Skeletal muscle satellite cell (primary cell): ENCODE measurements at regions not wholly inside any gene's neighbourhood (a gene's known extent, or its start where the extent isn't known, plus 50 kb on each side); places are given as distances from the start of the nearest gene placed in this dataset.
"Not testable (repeated sequence)": the region's sequence is repeated elsewhere in the genome, so short reads cannot be mapped to it uniquely, and the experiment has no call there.

Experiments used
- H3K27me3 ChIP-seq: 2 replicates; pipeline ENCODE4 v1.7.0; 2013; ENCODE audit warnings: low read length; ENCODE audit not compliant: control insufficient read depth, insufficient read depth
- H3K36me3 ChIP-seq: 2 replicates; pipeline ENCODE4 v1.7.0; 2013; ENCODE audit warnings: mild to moderate bottlenecking, control low read depth, low read length; ENCODE audit not compliant: insufficient read depth
- H3K4me1 ChIP-seq: 2 replicates; pipeline ENCODE4 v1.7.0; 2013; ENCODE audit warnings: low read length; ENCODE audit not compliant: control insufficient read depth, insufficient read depth
- H3K4me2 ChIP-seq: 2 replicates; pipeline ENCODE4 v1.7.0; 2013; ENCODE audit warnings: mild to moderate bottlenecking, low read length
- H3K4me3 ChIP-seq: 2 replicates; pipeline ENCODE4 v1.7.0; 2013; ENCODE audit warnings: low read length
- H3K9ac ChIP-seq: 2 replicates; pipeline ENCODE4 v1.7.0; 2013; ENCODE audit warnings: mild to moderate bottlenecking, low read depth, low read length, moderate library complexity
- H3K9me3 ChIP-seq: replicated peaks from 2 replicates; pipeline ENCODE4 v1.7.0; 2013; ENCODE audit warnings: mild to moderate bottlenecking, control low read depth, low read length

DNA sequence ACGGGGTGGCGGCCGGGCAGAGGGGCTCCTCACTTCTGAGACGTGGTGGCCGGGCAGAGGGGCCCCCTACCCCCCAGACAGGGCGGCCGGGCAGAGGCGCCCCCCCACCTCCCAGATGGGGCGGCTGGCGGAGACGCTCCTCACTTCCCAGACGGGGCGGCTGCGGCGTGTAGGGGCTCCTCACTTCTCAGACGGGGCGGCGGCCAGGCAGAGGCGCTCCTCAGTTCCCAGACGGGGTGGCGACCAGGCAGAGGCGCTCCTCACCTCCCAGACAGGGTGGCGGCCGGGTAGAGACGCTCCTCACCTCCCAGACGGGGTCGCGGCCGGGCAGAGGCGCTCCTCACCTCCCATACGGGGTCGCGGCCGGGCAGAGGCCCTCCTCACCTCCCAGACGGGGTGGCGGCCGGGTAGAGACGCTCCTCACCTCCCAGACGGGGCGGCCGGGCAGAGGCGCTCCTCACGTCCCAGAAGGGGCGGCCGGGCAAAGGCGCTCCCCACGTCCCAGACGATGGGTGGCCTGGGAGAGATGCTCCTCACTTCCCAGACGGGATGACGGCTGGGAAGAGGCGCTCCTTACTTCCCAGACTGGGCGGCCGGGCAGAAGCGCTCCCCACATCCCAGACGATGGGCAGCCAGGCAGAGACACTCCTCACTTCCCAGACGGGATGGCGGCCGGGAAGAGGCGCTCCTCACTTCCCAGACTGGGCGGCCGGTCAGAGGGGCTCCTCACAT lies 536.6 kb upstream of the TUSC1 start:
- not testable (repeated sequence) for H3K9ac ChIP-seq, H3K4me1 ChIP-seq, H3K36me3 ChIP-seq, H3K4me3 ChIP-seq, H3K9me3 ChIP-seq, H3K4me2 ChIP-seq, H3K27me3 ChIP-seq

DNA sequence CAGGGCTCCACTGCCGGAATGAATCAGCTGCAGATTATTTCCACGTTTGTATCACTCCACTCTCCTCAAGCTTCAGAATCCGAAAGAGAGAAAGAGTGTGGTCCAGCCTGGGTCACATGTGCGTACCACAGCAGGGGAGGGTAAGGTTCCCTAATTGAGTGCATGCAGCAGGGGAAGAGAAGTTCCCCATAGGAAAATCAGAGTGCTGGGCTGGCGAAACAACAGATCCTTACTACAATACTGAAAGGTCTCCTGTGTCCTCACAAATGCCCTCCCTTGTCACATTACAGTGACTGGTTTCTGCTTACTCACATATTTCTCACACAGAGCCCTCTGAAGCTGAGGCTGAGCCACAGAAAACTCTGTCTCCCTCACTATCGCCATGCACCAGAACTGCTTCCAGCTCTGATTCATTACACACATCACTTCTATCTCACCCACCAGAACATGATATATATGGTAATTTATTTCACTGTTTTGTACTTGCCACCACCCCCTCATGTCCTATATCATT lies 532.2 kb upstream of the TUSC1 start:
- no peaks in the 10 kb centered on the region for H3K4me1 ChIP-seq
- no peaks in the 10 kb centered on the region for H3K9me3 ChIP-seq
- H3K36me3 ChIP-seq = no peaks in the 10 kb centered on the region
- no peak overlapping the region for H3K9ac ChIP-seq
- H3K4me3 ChIP-seq = peak overlapping the region; percentile 13
- H3K4me2 ChIP-seq = peak overlapping the region; percentile 22
- no peaks in the 10 kb centered on the region for H3K27me3 ChIP-seq

DNA sequence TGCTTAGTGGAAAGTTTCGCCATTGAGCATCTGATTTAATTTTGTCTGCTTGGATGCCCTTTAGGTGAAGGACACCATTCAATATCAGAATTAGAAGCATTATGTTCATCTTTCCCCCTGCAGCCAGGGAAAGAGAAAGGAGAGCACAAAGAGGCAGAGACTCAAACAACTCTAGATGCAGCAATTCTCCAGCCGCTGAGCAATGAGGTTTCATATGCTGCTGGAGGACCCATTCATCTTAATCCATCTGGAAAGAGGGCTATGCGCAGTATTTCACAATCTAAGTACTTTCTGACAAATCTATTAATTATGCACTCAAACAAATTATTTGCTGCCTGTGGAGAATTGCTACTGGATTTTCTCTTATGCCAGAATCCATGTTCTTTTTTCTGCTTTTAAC lies 527.0 kb upstream of the TUSC1 start:
- Histone ChIP-seq H3K4me3 (no peak overlapping the region), H3K9me3 (no peaks in the 10 kb centered on the region), H3K27me3 (no peaks in the 10 kb centered on the region), H3K9ac (no peak overlapping the region), H3K4me2 (no peak overlapping the region), H3K36me3 (no peaks in the 10 kb centered on the region), H3K4me1 (no peaks in the 10 kb centered on the region)

DNA sequence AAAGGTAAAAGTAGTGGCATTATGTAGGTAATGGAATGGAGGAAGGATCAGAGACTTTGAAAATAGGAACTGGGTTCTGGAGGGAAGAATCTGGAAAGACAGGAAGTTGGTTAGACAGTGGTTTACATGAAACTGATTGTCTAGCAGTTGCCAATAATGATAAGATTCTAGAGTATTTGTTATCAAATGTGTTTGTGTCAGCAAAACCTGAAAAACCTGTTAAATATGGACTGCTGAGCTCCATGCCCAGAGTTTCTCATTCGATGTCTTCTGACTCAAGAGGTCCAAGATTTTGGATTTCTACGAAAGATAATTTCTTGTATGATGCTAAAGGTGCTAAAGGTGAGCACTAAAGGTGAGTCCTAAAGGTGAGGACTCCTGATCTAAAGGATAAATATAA lies 515.0 kb upstream of the TUSC1 start:
- no peaks in the 10 kb centered on the region for H3K9me3 ChIP-seq
- no peaks in the 10 kb centered on the region for H3K36me3 ChIP-seq
- no peaks in the 10 kb centered on the region for H3K4me1 ChIP-seq
- H3K4me3 ChIP-seq = no peak overlapping the region
- no peaks in the 10 kb centered on the region for H3K27me3 ChIP-seq
- H3K4me2 ChIP-seq = no peak overlapping the region
- no peak overlapping the region for H3K9ac ChIP-seq

DNA sequence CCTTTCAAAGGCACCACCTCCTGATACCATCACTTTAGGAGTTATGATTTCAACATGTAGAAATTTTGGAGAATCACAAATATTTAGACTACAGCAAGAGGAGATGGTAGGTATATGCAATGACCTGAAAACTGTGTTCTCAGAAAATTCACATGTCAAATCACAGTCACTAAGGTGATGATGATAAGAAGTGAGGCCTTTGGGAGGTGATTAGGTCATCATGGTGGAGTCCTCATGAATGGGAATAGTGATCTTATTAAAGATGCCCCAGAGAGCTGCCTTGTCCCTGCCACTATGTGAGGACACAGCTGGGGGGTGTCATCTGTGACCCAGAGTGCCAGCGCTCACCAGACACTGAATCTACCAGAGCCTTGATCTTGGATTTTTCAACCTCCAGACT lies 513.5 kb upstream of the TUSC1 start:
- H3K4me2 ChIP-seq = no peak overlapping the region
- no peaks in the 10 kb centered on the region for H3K27me3 ChIP-seq
- H3K4me1 ChIP-seq = no peaks in the 10 kb centered on the region
- no peak overlapping the region for H3K4me3 ChIP-seq
- H3K9ac ChIP-seq = no peak overlapping the region
- no peaks in the 10 kb centered on the region for H3K9me3 ChIP-seq
- no peaks in the 10 kb centered on the region for H3K36me3 ChIP-seq

DNA sequence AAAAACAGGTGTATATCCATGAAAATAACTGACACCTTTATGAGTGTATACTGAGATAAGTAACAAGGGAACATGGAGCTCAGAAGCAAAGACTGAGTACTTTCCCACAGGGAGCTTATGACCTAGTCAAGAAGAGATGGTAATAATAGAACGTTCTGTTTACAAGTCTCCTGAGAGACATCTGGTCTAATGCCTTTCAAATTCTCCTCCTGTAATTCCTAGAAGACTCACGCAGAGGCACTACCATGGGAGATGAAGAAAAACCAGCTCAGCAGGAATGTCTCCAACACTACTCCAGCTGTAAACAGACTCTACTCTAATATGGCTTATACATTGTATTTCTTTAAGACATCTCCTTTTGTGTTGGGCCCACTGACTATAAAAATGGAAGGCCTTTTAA lies 503.6 kb upstream of the TUSC1 start:
- H3K4me2 ChIP-seq = no peak overlapping the region
- H3K9me3 ChIP-seq = no peaks in the 10 kb centered on the region
- no peaks in the 10 kb centered on the region for H3K36me3 ChIP-seq
- H3K4me3 ChIP-seq = no peak overlapping the region
- H3K9ac ChIP-seq = no peak overlapping the region
- H3K27me3 ChIP-seq = no peaks in the 10 kb centered on the region
- H3K4me1 ChIP-seq = no peaks in the 10 kb centered on the region

DNA sequence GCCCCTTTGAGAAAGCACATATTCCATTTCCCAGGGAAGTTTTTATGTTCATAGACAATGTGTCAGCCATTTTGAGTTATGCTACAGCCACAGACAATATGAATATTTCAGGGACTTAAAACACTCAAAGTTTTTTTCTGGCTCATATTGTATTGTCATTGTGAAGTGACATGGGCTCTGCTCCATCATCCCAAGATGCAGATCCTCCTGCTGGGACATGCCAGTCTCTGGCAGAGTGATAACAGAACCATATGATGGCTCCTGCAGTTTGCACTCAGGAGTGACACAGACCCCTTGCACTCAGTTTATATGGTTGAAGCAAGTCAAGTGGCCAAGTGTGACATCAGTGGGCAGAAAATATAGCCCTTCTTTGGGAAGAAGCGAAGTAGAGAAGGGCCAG lies 498.4 kb upstream of the TUSC1 start:
- no peak overlapping the region for H3K9ac ChIP-seq
- no peak overlapping the region for H3K4me2 ChIP-seq
- no peaks in the 10 kb centered on the region for H3K9me3 ChIP-seq
- no peak overlapping the region for H3K4me3 ChIP-seq
- H3K4me1 ChIP-seq = no peaks in the 10 kb centered on the region
- no peaks in the 10 kb centered on the region for H3K36me3 ChIP-seq
- H3K27me3 ChIP-seq = no peaks in the 10 kb centered on the region

DNA sequence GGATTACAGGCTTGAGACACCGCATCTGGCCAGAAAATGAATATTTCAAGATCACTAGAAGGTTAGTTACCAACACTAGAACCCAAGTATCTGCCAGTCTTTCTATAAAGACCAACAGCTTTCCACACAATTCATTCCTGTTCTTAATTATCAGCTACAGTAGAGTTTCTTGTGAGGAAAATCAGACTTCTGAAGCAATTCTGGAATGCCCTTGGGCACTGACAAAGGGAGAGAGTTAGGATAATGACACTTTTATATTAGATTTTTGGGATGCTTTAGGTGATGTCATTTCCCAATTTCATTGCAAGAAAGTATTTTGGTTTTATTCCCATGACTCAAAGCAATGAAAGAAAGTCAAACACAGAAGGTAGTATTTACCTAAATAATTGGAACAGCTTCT lies 497.0 kb upstream of the TUSC1 start:
- H3K4me1 ChIP-seq = peaks cover 3% of the 10 kb centered on the region
- no peaks in the 10 kb centered on the region for H3K27me3 ChIP-seq
- H3K36me3 ChIP-seq = no peaks in the 10 kb centered on the region
- no peak overlapping the region for H3K4me3 ChIP-seq
- no peak overlapping the region for H3K9ac ChIP-seq
- no peak overlapping the region for H3K4me2 ChIP-seq
- H3K9me3 ChIP-seq = no peaks in the 10 kb centered on the region

DNA sequence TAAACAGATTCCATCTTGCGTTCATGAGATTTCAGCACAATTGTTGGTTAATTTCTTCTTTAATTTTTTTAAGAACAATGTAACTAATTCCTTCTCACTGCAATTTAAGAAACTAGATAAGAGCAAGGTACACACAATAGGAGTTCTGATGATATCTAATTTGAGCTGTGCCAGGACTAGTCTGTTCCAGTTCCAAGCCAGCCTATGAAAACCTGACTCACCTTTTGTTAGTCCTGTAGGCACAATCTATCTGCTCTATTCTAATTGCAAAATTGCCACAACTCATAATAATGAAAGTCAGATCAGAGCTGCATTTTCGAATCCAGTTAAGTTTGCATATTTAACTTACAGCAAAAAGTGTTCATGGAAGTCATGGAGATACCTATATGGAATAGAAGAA lies 494.1 kb upstream of the TUSC1 start:
- H3K9ac ChIP-seq = no peak overlapping the region
- no peak overlapping the region for H3K4me2 ChIP-seq
- no peaks in the 10 kb centered on the region for H3K27me3 ChIP-seq
- H3K4me1 ChIP-seq = peaks cover 11% of the 10 kb centered on the region
- no peaks in the 10 kb centered on the region for H3K36me3 ChIP-seq
- H3K4me3 ChIP-seq = no peak overlapping the region
- H3K9me3 ChIP-seq = no peaks in the 10 kb centered on the region

DNA sequence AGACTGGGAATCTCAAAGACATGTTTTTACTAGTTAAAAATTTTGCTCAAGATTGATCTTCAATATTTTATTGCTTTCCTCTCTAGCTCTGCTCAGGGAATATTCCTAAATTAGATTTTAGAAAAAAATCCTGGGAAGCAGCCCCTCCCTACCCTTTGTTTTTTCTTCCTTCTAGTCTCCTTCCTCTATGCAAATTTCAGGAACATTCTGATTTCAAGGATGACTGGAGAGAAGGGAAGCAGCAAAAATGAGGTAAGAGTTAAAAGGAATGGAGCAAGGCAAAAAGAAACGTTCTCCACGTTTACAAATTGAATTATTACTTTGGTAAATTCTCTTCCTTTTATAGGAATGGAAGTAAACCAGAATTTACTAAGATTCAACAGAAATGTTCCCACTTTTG lies 493.4 kb upstream of the TUSC1 start:
- no peak overlapping the region for H3K9ac ChIP-seq
- no peak overlapping the region for H3K4me2 ChIP-seq
- H3K4me3 ChIP-seq = no peak overlapping the region
- no peaks in the 10 kb centered on the region for H3K9me3 ChIP-seq
- H3K27me3 ChIP-seq = no peaks in the 10 kb centered on the region
- H3K36me3 ChIP-seq = no peaks in the 10 kb centered on the region
- H3K4me1 ChIP-seq = peaks cover 11% of the 10 kb centered on the region

DNA sequence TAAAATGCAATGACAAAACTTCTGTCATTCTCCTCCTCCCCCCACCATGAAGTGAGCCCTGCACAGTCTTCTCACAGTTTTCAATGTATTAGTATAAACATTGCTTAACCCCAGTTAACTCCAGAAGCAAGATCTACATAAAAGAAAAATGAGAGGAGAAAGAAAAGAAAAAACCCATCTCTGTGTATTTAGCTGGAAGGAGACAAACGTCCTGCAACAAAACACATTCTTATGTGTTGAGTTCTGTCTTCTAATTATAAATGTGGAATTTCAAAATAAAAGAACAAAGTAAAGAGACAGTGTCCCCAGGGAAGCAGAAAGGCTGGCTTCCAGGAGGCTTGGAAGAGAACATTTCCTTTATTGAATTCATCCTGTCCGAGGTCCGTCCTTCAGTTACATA lies 491.9 kb upstream of the TUSC1 start:
- Histone ChIP-seq H3K9me3 (no peaks in the 10 kb centered on the region), H3K4me2 (no peak overlapping the region), H3K27me3 (no peaks in the 10 kb centered on the region), H3K4me3 (no peak overlapping the region), H3K4me1 (peaks cover 11% of the 10 kb centered on the region), H3K9ac (no peak overlapping the region), H3K36me3 (no peaks in the 10 kb centered on the region)

DNA sequence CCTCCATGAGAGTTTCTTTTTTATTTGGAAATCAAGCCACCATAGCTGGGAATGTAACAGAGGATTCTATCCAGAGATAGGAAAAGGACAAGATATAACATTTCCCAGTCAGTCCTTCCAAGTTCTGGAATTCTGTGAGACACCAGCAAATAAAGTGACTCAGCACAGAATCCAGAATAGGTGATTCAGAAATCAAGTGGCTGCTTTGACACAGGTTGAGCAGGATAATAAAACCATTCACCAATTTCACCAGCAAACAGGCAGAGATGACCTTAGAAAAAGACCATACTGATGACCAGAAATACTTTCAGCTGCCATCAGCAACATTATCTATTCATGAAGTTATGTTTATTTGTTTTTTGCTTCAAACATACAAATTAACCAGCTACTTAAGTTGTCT lies 491.5 kb upstream of the TUSC1 start:
- H3K9ac ChIP-seq = no peak overlapping the region
- H3K4me1 ChIP-seq = peaks cover 11% of the 10 kb centered on the region
- no peaks in the 10 kb centered on the region for H3K36me3 ChIP-seq

More for the DNA sequence above, 491.5 kb upstream of the TUSC1 start:
- H3K4me2 ChIP-seq = no peak overlapping the region
- H3K27me3 ChIP-seq = no peaks in the 10 kb centered on the region
- no peak overlapping the region for H3K4me3 ChIP-seq
- H3K9me3 ChIP-seq = no peaks in the 10 kb centered on the region
